Smooth muscle cell (in vitro differentiated cells): ENCODE measurements at regions not wholly inside any gene's neighbourhood (a gene's known extent, or its start where the extent isn't known, plus 50 kb on each side); places are given as distances from the start of the nearest gene placed in this dataset.

Source experiments
- DNase-seq: peaks from one replicate; lab custom pipeline; 2025; ENCODE audit not compliant: unreplicated experiment; lab: John Stamatoyannopoulos, UW
- H2AFZ ChIP-seq: fragments of 200-600 bp; sonication (generic); 2 replicates; pipeline ENCODE4 v1.6.0; 2016; ENCODE audit warnings: antibody characterized with exemption, low read depth, mild to moderate bottlenecking
- H3F3A ChIP-seq: fragments of 200-600 bp; sonication (generic); 2 replicates; pipeline ENCODE4 v1.6.0; 2017; ENCODE audit warnings: antibody characterized with exemption, low read depth
- H3K27ac ChIP-seq: fragments of 200-600 bp; sonication (generic); 2 replicates; pipeline ENCODE4 v1.5.1; 2016; ENCODE audit warnings: low read depth, mild to moderate bottlenecking
- H3K27me3 ChIP-seq: fragments of 200-600 bp; sonication (generic); 2 replicates; pipeline ENCODE4 v1.6.1; 2016; ENCODE audit warnings: low read depth, mild to moderate bottlenecking
- H3K36me3 ChIP-seq: fragments of 200-600 bp; sonication (generic); 2 replicates; pipeline ENCODE4 v1.5.1; 2016; ENCODE audit warnings: low read depth
- H3K4me1 ChIP-seq: fragments of 200-600 bp; sonication (generic); 2 replicates; pipeline ENCODE4 v1.5.1; 2016; ENCODE audit warnings: low read depth
- H3K4me2 ChIP-seq: fragments of 200-600 bp; sonication (generic); 2 replicates; pipeline ENCODE4 v1.6.0; 2016; ENCODE audit warnings: mild to moderate bottlenecking
- H3K4me3 ChIP-seq: fragments of 200-600 bp; sonication (generic); 2 replicates; pipeline ENCODE4 v1.5.1; 2016; ENCODE audit warnings: mild to moderate bottlenecking
- H3K79me2 ChIP-seq: fragments of 200-600 bp; sonication (generic); 2 replicates; pipeline ENCODE4 v1.6.0; 2016; ENCODE audit warnings: low read depth, mild to moderate bottlenecking
- H3K9ac ChIP-seq: fragments of 200-600 bp; sonication (generic); 2 replicates; pipeline ENCODE4 v1.6.0; 2016; ENCODE audit warnings: low read depth
- H3K9me3 ChIP-seq: fragments of 200-600 bp; sonication (generic); replicated peaks from 2 replicates; pipeline ENCODE4 v1.5.1; 2016; ENCODE audit warnings: low read depth
- H4K20me1 ChIP-seq: fragments of 200-600 bp; sonication (generic); 2 replicates; pipeline ENCODE4 v1.6.0; 2016; ENCODE audit warnings: low read depth
- CTCF ChIP-seq: fragments of 200-600 bp; sonication (generic); IDR thresholded peaks from 2 replicates; pipeline ENCODE4 v1.5.1; 2017; ENCODE audit warnings: borderline replicate concordance, mild to moderate bottlenecking, antibody characterized with exemption; ENCODE audit not compliant: insufficient read depth, poor library complexity, severe bottlenecking
- WGBS: methylation state at CpG from one replicate; pipeline ENCODE4 v1.1.7; 2016; ENCODE audit warnings: low lambda C conversion rate; 5-methylcytosine and 5-hydroxymethylcytosine counted together

GRCh38 chr20:11447371-11448100 lies 470.2 kb upstream of the BTBD3 start:
- H3K9me3 ChIP-seq: no peaks in the 10 kb centered on the region
- no peaks in the 10 kb centered on the region for H3K36me3 ChIP-seq
- H3K4me1 ChIP-seq: peaks cover 32% of the 10 kb centered on the region
- WGBS: 46% methylated on average over 5 of the region's 5 CpGs
- H4K20me1 ChIP-seq: no peaks in the 10 kb centered on the region
- no peak overlapping the region for H3K4me3 ChIP-seq
- no peaks in the 10 kb centered on the region for H3F3A ChIP-seq
- H3K9ac ChIP-seq: no peak overlapping the region
- H3K27ac ChIP-seq: no peak overlapping the region
- H3K79me2 ChIP-seq: no peaks in the 10 kb centered on the region
- H3K4me2 ChIP-seq: no peak overlapping the region
- no peak for TF ChIP-seq CTCF
- H3K27me3 ChIP-seq: no peaks in the 10 kb centered on the region
- no peak for DNase-seq
- H2AFZ ChIP-seq: no peak overlapping the region

- no peak for TF ChIP-seq CTCF
- Histone ChIP-seq H3K27ac (no peak overlapping the region), H3K4me3 (no peak overlapping the region), H3K4me1 (peaks cover 25% of the 10 kb centered on the region), H3K79me2 (no peaks in the 10 kb centered on the region), H3K36me3 (no peaks in the 10 kb centered on the region), H3K9me3 (no peaks in the 10 kb centered on the region), H3K27me3 (no peaks in the 10 kb centered on the region), H3F3A (no peaks in the 10 kb centered on the region), H3K4me2 (no peak overlapping the region), H2AFZ (no peak overlapping the region), H3K9ac (no peak overlapping the region), H4K20me1 (no peaks in the 10 kb centered on the region)
- no peak for DNase-seq
- WGBS: 91% methylated on average over 4 of the region's 4 CpGs
Measured at GRCh38 chr20:11448554-11448953, 469.1 kb upstream of the BTBD3 start.

- WGBS: 16% methylated on average over 7 of the region's 7 CpGs
- DNase-seq: no peak
- Histone ChIP-seq H4K20me1 (no peaks in the 10 kb centered on the region), H3K4me1 (peaks cover 26% of the 10 kb centered on the region), H3K36me3 (no peaks in the 10 kb centered on the region), H3K9me3 (no peaks in the 10 kb centered on the region), H3F3A (peaks cover 2% of the 10 kb centered on the region), H3K79me2 (no peaks in the 10 kb centered on the region), H3K27me3 (no peaks in the 10 kb centered on the region), H3K4me2 (peak overlapping the region; percentile 50), H3K27ac (peak overlapping the region; percentile 45), H3K4me3 (no peak overlapping the region), H2AFZ (peak overlapping the region; percentile 87), H3K9ac (no peak overlapping the region)
- TF ChIP-seq CTCF: no peak
Measured at GRCh38 chr20:11451793-11452291, 465.9 kb upstream of the BTBD3 start.

- no peak for DNase-seq
- no peaks in the 10 kb centered on the region for H4K20me1 ChIP-seq
Measured at GRCh38 chr20:11452326-11452725, 465.4 kb upstream of the BTBD3 start.

More at GRCh38 chr20:11452326-11452725, 465.4 kb upstream of the BTBD3 start:
- Histone ChIP-seq H3K27me3 (no peaks in the 10 kb centered on the region), H3K4me3 (no peak overlapping the region), H3K79me2 (no peaks in the 10 kb centered on the region), H3K9me3 (no peaks in the 10 kb centered on the region), H3K27ac (peak overlapping the region; percentile 45), H3K4me2 (peak overlapping the region; percentile 50), H3F3A (peaks cover 2% of the 10 kb centered on the region), H3K4me1 (peaks cover 26% of the 10 kb centered on the region), H3K9ac (no peak overlapping the region), H2AFZ (peak overlapping the region; percentile 87), H3K36me3 (no peaks in the 10 kb centered on the region)
- TF ChIP-seq CTCF: no peak
- 32% methylated on average over 6 of the region's 6 CpGs for WGBS
